Activated CD8-positive, alpha-beta T cell treated with anti-CD3 and anti-CD28 coated beads for 36 hours (primary cell): ENCODE measurements at regions not wholly inside any gene's neighbourhood (a gene's known extent, or its start where the extent isn't known, plus 50 kb on each side); places are given as distances from the start of the nearest gene placed in this dataset.

Experiments
- ATAC-seq: fragments of 200-7000 bp; cut with Tn5 transposase; one replicate; pipeline ENCODE4 v1.10.0; 2021; ENCODE audit warnings: mild to moderate bottlenecking, moderate library complexity
- CTCF ChIA-PET: fragments of 350-600 bp; sonication (Branson Sonifier 250); formaldehyde crosslinking; loops from one replicate; lab custom pipeline; 2021; ENCODE audit warnings: antibody characterized with exemption; lab: Charles Lee
- POLR2A ChIA-PET: fragments of 350-600 bp; sonication (Branson Sonifier 250); formaldehyde crosslinking; loops from one replicate; lab custom pipeline; 2021; ENCODE audit warnings: antibody characterized with exemption; lab: Charles Lee
- DNase-seq: peaks from one replicate; pipeline ENCODE4 v3.0.0-alpha.2; 2020
- H3K27ac Mint-ChIP-seq: one replicate; pipeline ENCODE4 v1.8.0; 2021; ENCODE audit warnings: mild to moderate bottlenecking, mixed read lengths
- H3K27me3 Mint-ChIP-seq: one replicate; pipeline ENCODE4 v1.8.0; 2021; ENCODE audit warnings: mixed read lengths
- H3K36me3 Mint-ChIP-seq: one replicate; pipeline ENCODE4 v1.8.0; 2021; ENCODE audit warnings: low read depth, mixed read lengths
- H3K4me1 Mint-ChIP-seq: one replicate; pipeline ENCODE4 v1.8.0; 2021; ENCODE audit warnings: low read depth, mixed read lengths
- H3K4me3 Mint-ChIP-seq: one replicate; pipeline ENCODE4 v1.8.0; 2021; ENCODE audit warnings: mild to moderate bottlenecking, moderate library complexity, mixed read lengths
- H3K9me3 Mint-ChIP-seq: one replicate; pipeline ENCODE4 v1.8.0; 2021; ENCODE audit warnings: mixed read lengths
- CTCF ChIP-seq: fragments of 200-600 bp; IDR thresholded peaks from one replicate; pipeline ENCODE4 v1.8.0; 2022; ENCODE audit warnings: antibody characterized with exemption, mild to moderate bottlenecking
- intact Hi-C: fragments of 100-400 bp; cut with micrococcal nuclease; formaldehyde crosslinking; loops from one replicate; pipeline ENCODE4 v1.10.0; 2022

DNA sequence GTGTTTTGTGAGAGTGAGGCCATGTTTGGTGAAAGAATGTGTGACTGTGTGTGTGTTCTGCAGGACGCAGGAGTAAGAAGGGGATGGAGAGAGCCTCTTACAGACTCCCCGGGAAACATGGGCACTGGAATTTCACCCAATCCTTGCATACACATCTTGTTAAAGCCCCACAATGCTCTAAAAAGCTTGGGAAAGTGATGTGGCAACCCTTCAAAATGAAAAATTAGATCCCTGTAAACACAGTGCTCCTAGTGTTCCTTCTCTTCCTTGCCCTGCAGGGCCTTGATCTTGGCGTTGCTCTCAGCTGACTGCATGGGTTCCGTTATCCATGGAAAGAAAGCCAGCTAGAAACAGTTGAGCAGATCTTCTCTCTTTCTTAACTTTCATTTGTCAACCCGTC is 701.7 kb downstream of the SEMA5A start:
- TF ChIP-seq CTCF = no peak
- DNase-seq (no peak), ATAC-seq (no peak)
- POLR2A ChIA-PET = no interaction called here
- Mint-ChIP-seq H3K36me3 (no peaks in the 10 kb centered on the region), H3K27me3 (no peaks in the 10 kb centered on the region), H3K4me1 (no peaks in the 10 kb centered on the region), H3K9me3 (peaks cover 5% of the 10 kb centered on the region), H3K27ac (no peak overlapping the region), H3K4me3 (no peak overlapping the region)
- CTCF ChIA-PET = no interaction called here
- intact Hi-C loops = no loop called here

GRCh38 chr5:8844847-8845246 is 701.0 kb downstream of the SEMA5A start:
- H3K4me1 Mint-ChIP-seq = no peaks in the 10 kb centered on the region
- DNase-seq (no peak), ATAC-seq (no peak)
- TF ChIP-seq CTCF = no peak
- H3K27ac Mint-ChIP-seq = no peak overlapping the region
- H3K9me3 Mint-ChIP-seq = peaks cover 4% of the 10 kb centered on the region
- H3K27me3 Mint-ChIP-seq = no peaks in the 10 kb centered on the region
- ChIA-PET POLR2A (no interaction called here), CTCF (no interaction called here)
- no peaks in the 10 kb centered on the region for H3K36me3 Mint-ChIP-seq
- H3K4me3 Mint-ChIP-seq = no peak overlapping the region
- intact Hi-C loops = no loop called here

DNA sequence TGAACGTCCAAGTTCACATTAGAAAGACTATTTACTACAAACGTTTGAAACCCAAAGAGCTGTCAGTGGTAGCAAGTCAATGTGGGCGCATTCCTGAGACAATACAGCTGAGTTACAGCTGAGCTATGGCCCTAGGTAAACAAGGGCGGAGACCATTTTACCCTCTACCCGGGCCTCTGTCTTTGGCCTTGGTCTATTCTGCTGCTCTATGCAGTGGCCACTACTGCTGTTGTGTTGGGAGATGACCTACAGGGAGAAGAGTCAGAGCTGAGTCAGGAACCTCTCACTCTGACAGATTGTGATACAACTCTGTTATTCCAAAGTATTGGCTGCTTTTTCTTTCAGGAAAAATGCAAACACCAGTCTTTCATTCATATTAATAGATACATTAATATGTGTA is 700.6 kb downstream of the SEMA5A start:
- H3K36me3 Mint-ChIP-seq = no peaks in the 10 kb centered on the region
- ChIA-PET CTCF (no interaction called here), POLR2A (no interaction called here)
- no peak for TF ChIP-seq CTCF
- H3K4me3 Mint-ChIP-seq = no peak overlapping the region
- intact Hi-C loops = no loop called here
- H3K4me1 Mint-ChIP-seq = no peaks in the 10 kb centered on the region
- ATAC-seq (no peak), DNase-seq (no peak)
- no peak overlapping the region for H3K27ac Mint-ChIP-seq
- no peaks in the 10 kb centered on the region for H3K27me3 Mint-ChIP-seq
- peaks cover 4% of the 10 kb centered on the region for H3K9me3 Mint-ChIP-seq

GRCh38 chr5:8848366-8848765 is 697.5 kb downstream of the SEMA5A start:
- H3K36me3 Mint-ChIP-seq = no peaks in the 10 kb centered on the region
- ChIA-PET CTCF (no interaction called here), POLR2A (no interaction called here)
- intact Hi-C loops = no loop called here
- no peak for DNase-seq
- no peaks in the 10 kb centered on the region for H3K4me1 Mint-ChIP-seq
- H3K27ac Mint-ChIP-seq = no peak overlapping the region
- no peak overlapping the region for H3K4me3 Mint-ChIP-seq
- no peaks in the 10 kb centered on the region for H3K27me3 Mint-ChIP-seq
- no peak for TF ChIP-seq CTCF
- H3K9me3 Mint-ChIP-seq = no peaks in the 10 kb centered on the region
- no peak for ATAC-seq

GRCh38 chr5:8848997-8849594 is 696.8 kb downstream of the SEMA5A start:
- no peaks in the 10 kb centered on the region for H3K36me3 Mint-ChIP-seq
- no peak for DNase-seq
- ATAC-seq = no peak
- H3K9me3 Mint-ChIP-seq = no peaks in the 10 kb centered on the region
- no peaks in the 10 kb centered on the region for H3K4me1 Mint-ChIP-seq
- H3K4me3 Mint-ChIP-seq = no peak overlapping the region
- ChIA-PET POLR2A (no interaction called here), CTCF (no interaction called here)
- intact Hi-C loops = no loop called here
- no peaks in the 10 kb centered on the region for H3K27me3 Mint-ChIP-seq
- no peak for TF ChIP-seq CTCF
- no peak overlapping the region for H3K27ac Mint-ChIP-seq
